Pancreas (tissue), 10 donors: ENCODE measurements at regions not wholly inside any gene's neighbourhood (a gene's known extent, or its start where the extent isn't known, plus 50 kb on each side); places are given as distances from the start of the nearest gene placed in this dataset.

ENCODE experiments used
- ATAC-seq, 4 donors: fragments of 200-7000 bp; cut with Tn5 transposase; one replicate each; pipeline versions ENCODE4 v1.8.0 to v1.9.1; 2020; ENCODE audit warnings: mild to moderate bottlenecking in 4 of 4, moderate library complexity in 4 of 4
- DNase-seq, 6 donors: peaks; one replicate each; pipeline ENCODE4 v3.0.0-alpha.2; 2020
- FAIRE-seq: peaks from 2 replicates; lab custom pipeline; 2012; peaks lifted over from hg19 to GRCh38; lab: Jason Lieb, UNC
- H3K27ac ChIP-seq, 4 donors: fragments of 200-600 bp; sonication (generic); 1 replicate in 3 of 4; 2 replicates in 1 of 4; pipeline versions ENCODE4 v1.5.0 to v1.8.0; 2020
- H3K27me3 ChIP-seq, 4 donors: fragments of 200-600 bp; one replicate each; pipeline ENCODE4 v1.8.0; 2021
- H3K36me3 ChIP-seq, 3 donors: fragments of 200-600 bp; sonication (generic) in 1 of 3; one replicate each; pipeline versions ENCODE4 v1.5.0 to v1.8.0; 2020 to 2021
- H3K4me1 ChIP-seq, 3 donors: fragments of 200-600 bp; one replicate each; pipeline ENCODE4 v1.8.0; 2021
- H3K4me3 ChIP-seq, 4 donors: fragments of 200-600 bp; sonication (generic) in 2 of 4; one replicate each; pipeline versions ENCODE4 v1.5.0 to v1.8.0; 2020 to 2021
- H3K9me3 ChIP-seq, 4 donors: fragments of 200-600 bp; one replicate each; pipeline ENCODE4 v1.8.0; 2021
- CTCF ChIP-seq, 4 donors: fragments of 200-600 bp; sonication (generic) in 3 of 4; IDR thresholded peaks; one replicate each; pipeline versions ENCODE4 v1.5.0 to v1.8.0; 2021; ENCODE audit warnings: antibody characterized with exemption in 4 of 4
- WGBS, 2 donors: extraction: QIAGEN DNeasy Blood & Tissue Kit; methylation state at CpG; one replicate each; pipeline ENCODE4 v1.1.7; 2013; 5-methylcytosine and 5-hydroxymethylcytosine counted together
- intact Hi-C, 3 donors: fragments of 100-400 bp; cut with DNase I; formaldehyde crosslinking; loops; one replicate each; pipeline versions ENCODE4 v1.11.1 to v1.14.2; 2022
- donor health status: healthy with polysubstance abuse.
- donor health status: DM: no; HTN: no; CAD: no; lungs with moderate emphysema.
- donor health status: DM: no; HTN: no; CAD: no.
- donor health status: control.
- donor health status: control.
- donor health status: Bipolar disorder and iron deficiency.
- donor health status: DM: yes; HTN: yes; CAD: no.
- donor health status: DM: no; HTN: no; CAD: no.
- donor health status: DM: no; HTN: no; CAD: no.
- donor health status: DM: yes; HTN: yes; CAD: no.

GRCh38 chr6:8191629-8192028 lies 89.3 kb upstream of the EEF1E1 start:
- ATAC-seq (no peak), DNase-seq (no peak), FAIRE-seq (no peak)
- intact Hi-C loops, result no loop called here
- H3K27me3 ChIP-seq, result peaks cover 0 to 5% (median 0%) of the 10 kb centered on the region in 4 donors
- no peak overlapping the region for H3K27ac ChIP-seq
- H3K9me3 ChIP-seq, result no peaks in the 10 kb centered on the region
- WGBS, 2 donors, result 49 to 55% methylated on average over 7 of the region's 7 CpGs
- TF ChIP-seq CTCF (IDR thresholded peaks at IDR 0.05), result no peak
- H3K4me1 ChIP-seq, result no peaks in the 10 kb centered on the region
- no peaks in the 10 kb centered on the region for H3K36me3 ChIP-seq
- no peak overlapping the region for H3K4me3 ChIP-seq

- Histone ChIP-seq H3K4me3 (no peak overlapping the region), H3K9me3 (no peaks in the 10 kb centered on the region), H3K27me3 (peaks cover 0 to 5% (median 0%) of the 10 kb centered on the region in 4 donors), H3K36me3 (no peaks in the 10 kb centered on the region), H3K4me1 (no peaks in the 10 kb centered on the region), H3K27ac (no peak overlapping the region)
- 50 to 65% methylated on average over 2 of the region's 2 CpGs for whole genome bisulfite sequencing, 2 donors
- no peak for FAIRE-seq
- ATAC-seq, result no peak
- TF ChIP-seq CTCF (IDR thresholded peaks at IDR 0.05), result no peak
- no peak for DNase-seq
- intact Hi-C loops, result no loop called here
Observed at GRCh38 chr6:8187209-8187608, 84.9 kb upstream of the EEF1E1 start.

- no peaks in the 10 kb centered on the region for H3K9me3 ChIP-seq
- H3K4me3 ChIP-seq, result no peak overlapping the region
- no peak overlapping the region for H3K27ac ChIP-seq
- no peaks in the 10 kb centered on the region for H3K4me1 ChIP-seq
- no peak for TF ChIP-seq CTCF (IDR thresholded peaks at IDR 0.05)
- H3K36me3 ChIP-seq, result no peaks in the 10 kb centered on the region
- no peak for FAIRE-seq
- 40 to 50% methylated on average over 9 of the region's 9 CpGs for WGBS, 2 donors
- no peak for DNase-seq
- H3K27me3 ChIP-seq, result no peaks in the 10 kb centered on the region
- intact Hi-C loops, result no loop called here
- ATAC-seq, result no peak
Observed at GRCh38 chr6:8182902-8183665, 80.7 kb upstream of the EEF1E1 start.

- H3K4me1 ChIP-seq, result no peaks in the 10 kb centered on the region
- DNase-seq (no peak), ATAC-seq (no peak), FAIRE-seq (no peak)
- no peaks in the 10 kb centered on the region for H3K9me3 ChIP-seq
- no peak for TF ChIP-seq CTCF (IDR thresholded peaks at IDR 0.05)
- H3K27ac ChIP-seq, result no peak overlapping the region
- H3K36me3 ChIP-seq, result no peaks in the 10 kb centered on the region
- intact Hi-C loops, result no loop called here
- H3K27me3 ChIP-seq, result no peaks in the 10 kb centered on the region
- no peak overlapping the region for H3K4me3 ChIP-seq
- 48 to 59% methylated on average over 10 of the region's 10 CpGs for WGBS, 2 donors
Observed at GRCh38 chr6:8181951-8182845, 79.8 kb upstream of the EEF1E1 start.
